Erythroblast (primary cell): ENCODE measurements at regions not wholly inside any gene's neighbourhood (a gene's known extent, or its start where the extent isn't known, plus 50 kb on each side); places are given as distances from the start of the nearest gene placed in this dataset.

Source experiments
- GATA1 ChIP-seq: IDR thresholded peaks from 2 replicates; pipeline ENCODE4 v1.6.1; 2011; ENCODE audit warnings: low read depth, mild to moderate bottlenecking, control low read depth, low read length, moderate library complexity
- POLR2A ChIP-seq: IDR thresholded peaks from 2 replicates; pipeline ENCODE4 v1.6.1; 2011; ENCODE audit warnings: mild to moderate bottlenecking, low read length

DNA sequence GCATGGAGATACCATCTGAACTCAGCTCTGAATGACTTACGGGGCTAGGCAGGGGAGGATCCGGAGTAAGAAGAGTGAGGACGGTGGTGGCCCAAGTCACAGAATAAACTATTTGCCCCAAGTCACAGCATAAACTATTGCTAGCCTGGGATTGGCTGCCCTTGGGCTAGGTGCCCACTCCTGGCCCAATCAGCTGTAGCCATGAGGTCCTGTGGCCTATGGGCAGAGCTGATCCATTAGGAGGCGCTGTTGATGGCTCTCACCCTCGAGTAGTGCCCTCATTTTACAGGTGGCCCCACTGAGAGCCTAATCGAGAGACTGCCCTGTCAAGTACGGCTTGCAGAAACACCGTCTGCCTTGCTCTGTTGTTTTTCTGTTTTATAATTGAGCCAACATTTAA lies 62.3 kb upstream of the ZNF423 start:
- TF ChIP-seq POLR2A = no peak
- no peak for TF ChIP-seq GATA1
